GM19023 (cell line): ENCODE measurements at regions not wholly inside any gene's neighbourhood (a gene's known extent, or its start where the extent isn't known, plus 50 kb on each side); places are given as distances from the start of the nearest gene placed in this dataset.

Experiments
- ATAC-seq: cut with Tn5 transposase; IDR thresholded peaks from one replicate; pipeline ENCODE4 v1.9.1; 2021; ENCODE audit warnings: mild to moderate bottlenecking, moderate library complexity; ENCODE audit not compliant: unreplicated experiment

GRCh38 chr1:228867108-228867950, 132.1 kb downstream of the RHOU start:
- ATAC-seq = no peak

- ATAC-seq = no peak
Measured at GRCh38 chr1:228867951-228868730, 132.9 kb downstream of the RHOU start.

- no peak for ATAC-seq
Measured at GRCh38 chr1:228868731-228869024, 133.4 kb downstream of the RHOU start.

GRCh38 chr1:228869312-228869824, 134.1 kb downstream of the RHOU start:
- no peak for ATAC-seq

- no peak for ATAC-seq
Measured at GRCh38 chr1:228870041-228870713, 134.9 kb downstream of the RHOU start.

GRCh38 chr1:228871314-228872061, 136.2 kb downstream of the RHOU start:
- no peak for ATAC-seq

- ATAC-seq = no peak
Measured at GRCh38 chr1:228872080-228872479, 136.8 kb downstream of the RHOU start.

GRCh38 chr1:228873709-228874108, 138.4 kb downstream of the RHOU start:
- no peak for ATAC-seq

- no peak for ATAC-seq
Measured at GRCh38 chr1:228875741-228876140, 140.5 kb downstream of the RHOU start.

- no peak for ATAC-seq
Measured at GRCh38 chr1:228876187-228876586, 140.9 kb downstream of the RHOU start.

GRCh38 chr1:228879164-228879563, 143.9 kb downstream of the RHOU start:
- no peak for ATAC-seq

- no peak for ATAC-seq
Measured at GRCh38 chr1:228882041-228882770, 146.9 kb downstream of the RHOU start.

- ATAC-seq = no peak
Measured at GRCh38 chr1:228882771-228883450, 147.6 kb downstream of the RHOU start.

GRCh38 chr1:228883535-228883934, 148.3 kb downstream of the RHOU start:
- ATAC-seq = no peak

GRCh38 chr1:228884196-228884595, 148.9 kb downstream of the RHOU start:
- ATAC-seq = no peak

- no peak for ATAC-seq
Measured at GRCh38 chr1:228884615-228885566, 149.6 kb downstream of the RHOU start.

GRCh38 chr1:228885845-228886244, 150.6 kb downstream of the RHOU start:
- ATAC-seq = no peak

GRCh38 chr1:228887101-228887500, 151.8 kb downstream of the RHOU start:
- ATAC-seq = no peak
